ENCODE measurements at regions not wholly inside any gene's neighbourhood (a gene's known extent, or its start where the extent isn't known, plus 50 kb on each side); places are given as distances from the start of the nearest gene placed in this dataset.
"Not testable (repeated sequence)": the region's sequence is repeated elsewhere in the genome, so short reads cannot be mapped to it uniquely, and the experiment has no call there.

GRCh38 chr5:1618296-1618865 is 94.6 kb upstream of the LPCAT1 start:
- POLR2A ChIA-PET; DNase-seq (ENCODE audit: extremely low spot score): not testable (repeated sequence)
- CTCF ChIA-PET: interaction anchor here (0.7 to 2.2 kb wide), 3 partner anchors 25 to 445 kb away, joined by 3 to 5 read pairs (median 3); no protein-coding TSS in a partner anchor

GRCh38 chr5:1617236-1617755 is 93.5 kb upstream of the LPCAT1 start:
- POLR2A ChIA-PET: not testable (repeated sequence)
- CTCF ChIA-PET: interaction anchor here (0.6 to 1.6 kb wide), 2 partner anchors 36 to 335 kb away, joined by 3 read pairs; no protein-coding TSS in a partner anchor

GRCh38 chr5:1613515-1613914 is 89.8 kb upstream of the LPCAT1 start:
- DNase-seq (ENCODE audit: extremely low spot score); CTCF ChIA-PET; POLR2A ChIA-PET: not testable (repeated sequence)

More at GRCh38 chr5:1617236-1617755, 93.5 kb upstream of the LPCAT1 start:
- not testable (repeated sequence) for DNase-seq (ENCODE audit: extremely low spot score)

- DNase-seq (ENCODE audit: extremely low spot score); POLR2A ChIA-PET; CTCF ChIA-PET: not testable (repeated sequence)
Measured at GRCh38 chr5:1610526-1610925, 86.8 kb upstream of the LPCAT1 start.

GRCh38 chr5:1609111-1609510 is 85.4 kb upstream of the LPCAT1 start:
- DNase-seq (ENCODE audit: extremely low spot score); POLR2A ChIA-PET; CTCF ChIA-PET: not testable (repeated sequence)

GRCh38 chr5:1608336-1608735 is 84.6 kb upstream of the LPCAT1 start:
- POLR2A ChIA-PET; CTCF ChIA-PET; DNase-seq (ENCODE audit: extremely low spot score): not testable (repeated sequence)

GRCh38 chr5:1606951-1607350 is 83.2 kb upstream of the LPCAT1 start:
- DNase-seq (ENCODE audit: extremely low spot score); CTCF ChIA-PET: not testable (repeated sequence)
- POLR2A ChIA-PET: interaction anchor here (0.6 kb wide), 1 partner anchor 23 kb away, joined by 3 read pairs; no protein-coding TSS in a partner anchor

- POLR2A ChIA-PET; CTCF ChIA-PET; DNase-seq (ENCODE audit: extremely low spot score): not testable (repeated sequence)
Measured at GRCh38 chr5:1603916-1604315, 80.2 kb upstream of the LPCAT1 start.

- DNase-seq (ENCODE audit: extremely low spot score); CTCF ChIA-PET; POLR2A ChIA-PET: not testable (repeated sequence)
Measured at GRCh38 chr5:1601565-1601964, 77.8 kb upstream of the LPCAT1 start.

GRCh38 chr5:1598950-1599737 is 75.4 kb upstream of the LPCAT1 start:
- TF ChIP-seq CTCF (IDR thresholded peaks at IDR 0.05; ENCODE audit: control extremely low read depth, extremely low read depth, low read depth, missing control alignments): peak; percentile 34
- DNase-seq (ENCODE audit: extremely low spot score); CTCF ChIA-PET; POLR2A ChIA-PET: not testable (repeated sequence)

- POLR2A ChIA-PET; CTCF ChIA-PET; DNase-seq (ENCODE audit: extremely low spot score): not testable (repeated sequence)
Measured at GRCh38 chr5:1597093-1597473, 73.3 kb upstream of the LPCAT1 start.

GRCh38 chr5:1596462-1597092 is 72.8 kb upstream of the LPCAT1 start:
- DNase-seq (ENCODE audit: extremely low spot score); POLR2A ChIA-PET; CTCF ChIA-PET: not testable (repeated sequence)

All from GM10248 (cell line).